NCI-H460 (cell line): ENCODE measurements at regions not wholly inside any gene's neighbourhood (a gene's known extent, or its start where the extent isn't known, plus 50 kb on each side); places are given as distances from the start of the nearest gene placed in this dataset.

ENCODE experiments used
- DNase-seq: peaks from one replicate; pipeline ENCODE4 v3.0.0-alpha.2; 2016; ENCODE audit warnings: low read depth; ENCODE audit errors: extremely low read depth
- small RNA-seq, 2 experiments: library from RNA; depleted of rRNA; stranded (forward); fragments of <200 nt; gene quantifications; one replicate each; pipeline ENCODE3, GENCODE V24; 2014

GRCh38 chr1:14543191-14543840 is 55.2 kb upstream of the KAZN start:
- no peak for DNase-seq

- DNase-seq: no peak
Measured at GRCh38 chr1:14544319-14544718, 54.2 kb upstream of the KAZN start.

GRCh38 chr1:14545422-14546025 is 53.0 kb upstream of the KAZN start:
- no peak for DNase-seq

- DNase-seq: no peak
Measured at GRCh38 chr1:14546416-14546815, 52.1 kb upstream of the KAZN start.

Small RNA genes in the stretch of these regions (small RNA-seq; reads per million reads assigned to genes)
- gene RNU6-1265P: 0 to 0.06 reads per million in 2 experiments
